WI38 (cell line): ENCODE measurements at regions not wholly inside any gene's neighbourhood (a gene's known extent, or its start where the extent isn't known, plus 50 kb on each side); places are given as distances from the start of the nearest gene placed in this dataset.

ENCODE experiments used
- H3K4me3 ChIP-seq: 2 replicates; pipeline ENCODE4 v1.5.1; 2011; ENCODE audit warnings: low read depth, mild to moderate bottlenecking, control low read depth, low read length
- TF ChIP-seq, protein P1 (sequence below): IDR thresholded peaks from 2 replicates; pipeline ENCODE4 v1.5.1; 2012; ENCODE audit warnings: low read depth, mild to moderate bottlenecking, control low read depth, low read length

DNA sequence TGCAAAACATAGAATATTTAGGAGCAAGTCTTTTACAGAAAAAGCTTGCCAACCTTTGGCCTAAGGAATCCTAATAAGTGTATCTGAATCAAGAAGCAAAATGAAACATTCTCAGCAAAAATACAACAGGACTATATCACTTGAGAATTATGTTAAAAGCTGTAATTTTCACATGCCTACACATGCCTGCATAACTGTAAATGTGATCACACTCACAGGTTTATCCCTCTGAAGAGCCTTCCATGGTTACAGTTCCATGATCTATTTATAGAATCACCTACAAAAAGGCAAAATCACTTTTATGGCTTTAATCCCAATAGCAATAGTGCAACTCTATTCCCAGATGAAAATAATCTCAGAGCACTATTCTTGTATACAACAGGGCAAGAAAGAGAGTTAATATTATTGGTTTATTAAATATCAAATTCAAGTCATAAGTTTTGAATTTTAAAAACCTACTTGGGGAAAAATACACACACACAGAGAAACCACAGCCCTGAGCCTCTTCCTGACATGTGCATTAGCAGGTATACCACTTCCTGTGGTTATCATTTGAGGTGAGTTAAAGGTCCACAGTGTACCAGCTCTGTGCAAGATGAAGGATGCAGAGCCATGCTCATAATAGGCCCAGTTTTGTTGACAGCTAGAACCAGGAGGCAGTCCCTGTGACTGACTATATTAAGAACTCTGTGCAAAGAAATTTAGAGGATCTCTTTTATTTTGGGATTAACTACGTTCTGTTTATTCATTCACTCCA lies 252.5 kb upstream of the TGFBR2 start:
- TF ChIP-seq, protein P1, sequence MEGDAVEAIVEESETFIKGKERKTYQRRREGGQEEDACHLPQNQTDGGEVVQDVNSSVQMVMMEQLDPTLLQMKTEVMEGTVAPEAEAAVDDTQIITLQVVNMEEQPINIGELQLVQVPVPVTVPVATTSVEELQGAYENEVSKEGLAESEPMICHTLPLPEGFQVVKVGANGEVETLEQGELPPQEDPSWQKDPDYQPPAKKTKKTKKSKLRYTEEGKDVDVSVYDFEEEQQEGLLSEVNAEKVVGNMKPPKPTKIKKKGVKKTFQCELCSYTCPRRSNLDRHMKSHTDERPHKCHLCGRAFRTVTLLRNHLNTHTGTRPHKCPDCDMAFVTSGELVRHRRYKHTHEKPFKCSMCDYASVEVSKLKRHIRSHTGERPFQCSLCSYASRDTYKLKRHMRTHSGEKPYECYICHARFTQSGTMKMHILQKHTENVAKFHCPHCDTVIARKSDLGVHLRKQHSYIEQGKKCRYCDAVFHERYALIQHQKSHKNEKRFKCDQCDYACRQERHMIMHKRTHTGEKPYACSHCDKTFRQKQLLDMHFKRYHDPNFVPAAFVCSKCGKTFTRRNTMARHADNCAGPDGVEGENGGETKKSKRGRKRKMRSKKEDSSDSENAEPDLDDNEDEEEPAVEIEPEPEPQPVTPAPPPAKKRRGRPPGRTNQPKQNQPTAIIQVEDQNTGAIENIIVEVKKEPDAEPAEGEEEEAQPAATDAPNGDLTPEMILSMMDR, result no peak
- H3K4me3 ChIP-seq, result no peak overlapping the region

DNA sequence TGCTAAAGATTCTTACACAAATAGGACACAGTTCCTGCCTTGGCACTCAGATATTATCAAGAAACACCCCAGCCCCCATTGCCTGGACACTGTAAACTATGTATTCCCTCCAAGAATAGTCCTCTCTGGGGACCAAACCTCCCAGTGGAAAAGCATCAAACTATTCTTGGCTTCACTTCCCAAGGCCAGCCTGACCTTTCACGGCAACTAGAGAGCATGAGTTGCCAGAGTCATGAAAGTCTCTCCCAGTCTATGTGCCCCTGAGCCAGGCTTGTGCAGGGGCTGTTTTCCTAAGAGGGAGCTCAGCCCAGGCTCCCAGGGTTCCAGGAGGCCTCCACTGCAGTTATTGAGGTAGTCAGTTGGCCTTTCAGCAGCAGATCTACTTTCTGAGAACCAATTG lies 251.9 kb upstream of the TGFBR2 start:
- H3K4me3 ChIP-seq, result no peak overlapping the region
- TF ChIP-seq, protein P1, result no peak

DNA sequence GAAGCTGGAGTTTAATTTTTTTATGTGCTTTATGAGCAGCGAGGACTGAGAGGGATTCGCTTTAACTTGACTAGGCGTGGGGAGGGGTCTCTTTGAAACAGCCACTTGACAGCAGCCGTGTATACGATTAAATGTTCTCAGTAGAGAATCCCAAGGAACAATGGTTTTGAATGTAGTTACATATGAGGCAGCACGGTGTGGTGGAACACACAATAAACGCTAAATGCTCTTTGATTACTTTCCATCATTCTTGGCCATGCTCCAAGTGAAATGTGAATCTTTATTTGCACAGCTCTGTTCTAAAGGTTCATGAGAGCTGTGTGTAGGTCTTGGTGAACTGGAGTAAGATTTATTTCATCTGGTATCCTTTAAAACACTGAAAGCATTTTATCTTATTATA lies 251.4 kb upstream of the TGFBR2 start:
- TF ChIP-seq, protein P1, result no peak
- no peak overlapping the region for H3K4me3 ChIP-seq

DNA sequence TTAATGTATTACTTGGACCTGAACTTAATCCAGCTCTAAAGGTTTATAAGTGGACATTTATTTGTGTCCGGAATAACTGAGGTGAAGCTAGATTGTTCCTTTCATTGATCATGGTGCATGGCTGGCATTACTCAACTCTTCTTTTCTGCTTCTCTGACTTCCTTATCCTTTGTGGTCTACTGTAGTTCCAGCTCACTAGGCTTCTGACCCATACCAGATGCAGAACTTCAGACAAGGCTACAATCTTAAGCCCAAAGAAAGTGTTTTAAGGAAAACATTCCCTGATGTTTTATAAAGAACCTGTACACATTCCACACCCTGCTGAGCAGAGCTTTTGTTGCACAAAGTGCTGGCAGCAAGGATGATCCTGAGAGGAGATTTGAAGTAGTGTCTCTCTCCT lies 250.8 kb upstream of the TGFBR2 start:
- TF ChIP-seq, protein P1, result no peak
- H3K4me3 ChIP-seq, result no peak overlapping the region

DNA sequence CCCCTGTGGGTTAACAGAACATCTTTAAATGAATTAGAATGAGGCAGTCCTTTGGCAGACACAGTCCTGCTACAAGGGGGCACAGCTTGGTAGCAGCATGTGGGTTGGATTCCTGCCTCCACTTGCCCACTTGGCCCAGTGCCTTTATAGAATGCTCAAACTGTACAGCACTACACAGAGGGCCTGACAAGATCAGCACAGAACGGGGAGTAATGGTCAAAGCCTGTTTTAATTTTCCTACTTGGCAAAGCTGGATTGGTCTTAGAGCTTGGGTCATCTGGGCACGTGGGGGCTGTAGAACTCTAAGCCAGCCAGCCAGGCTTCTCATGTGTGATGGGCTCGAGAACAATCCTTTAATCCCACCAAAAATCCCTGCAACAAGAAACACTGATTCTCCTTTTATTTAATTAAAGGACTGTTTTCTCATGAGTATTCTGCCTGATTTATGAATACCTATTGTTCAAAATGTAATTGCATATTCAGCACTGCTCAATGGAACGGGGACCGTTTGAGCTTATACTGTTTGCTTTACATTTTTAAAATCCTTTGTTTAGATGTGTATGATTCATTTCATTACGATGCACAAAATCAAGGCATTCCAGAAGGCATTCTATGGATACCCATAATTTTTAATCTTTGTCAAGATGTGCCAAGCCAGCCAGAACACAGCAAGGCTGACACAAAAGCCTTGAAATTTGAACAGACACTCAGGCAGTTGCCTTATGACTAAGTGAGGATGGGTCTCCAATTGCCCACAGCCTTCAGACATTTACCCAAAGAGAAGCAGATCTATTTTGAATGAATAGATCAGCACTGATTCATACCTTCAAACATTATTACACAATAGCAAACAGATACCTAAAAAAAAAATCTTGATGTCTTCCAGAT lies 249.3 kb upstream of the TGFBR2 start:
- H3K4me3 ChIP-seq, result no peak overlapping the region
- TF ChIP-seq, protein P1, result no peak

DNA sequence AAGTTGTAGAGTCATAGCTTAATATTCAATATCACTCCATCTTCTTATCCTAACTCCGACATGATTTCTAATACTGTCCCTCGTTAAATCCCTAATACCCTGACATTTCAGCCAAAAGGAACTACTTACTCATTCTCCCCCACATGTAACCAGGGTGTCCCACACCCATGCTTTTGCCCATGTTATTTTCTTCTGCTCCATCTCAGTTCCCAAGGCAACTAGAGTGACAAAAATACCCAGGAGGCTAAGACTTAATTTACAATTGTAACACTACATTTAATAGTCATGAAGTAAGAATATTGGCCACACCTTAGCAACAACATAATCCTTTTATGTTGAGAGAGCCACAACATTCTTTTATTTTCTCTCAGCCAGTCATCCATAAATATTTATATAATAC lies 248.5 kb upstream of the TGFBR2 start:
- no peak overlapping the region for H3K4me3 ChIP-seq
- TF ChIP-seq, protein P1, result no peak

DNA sequence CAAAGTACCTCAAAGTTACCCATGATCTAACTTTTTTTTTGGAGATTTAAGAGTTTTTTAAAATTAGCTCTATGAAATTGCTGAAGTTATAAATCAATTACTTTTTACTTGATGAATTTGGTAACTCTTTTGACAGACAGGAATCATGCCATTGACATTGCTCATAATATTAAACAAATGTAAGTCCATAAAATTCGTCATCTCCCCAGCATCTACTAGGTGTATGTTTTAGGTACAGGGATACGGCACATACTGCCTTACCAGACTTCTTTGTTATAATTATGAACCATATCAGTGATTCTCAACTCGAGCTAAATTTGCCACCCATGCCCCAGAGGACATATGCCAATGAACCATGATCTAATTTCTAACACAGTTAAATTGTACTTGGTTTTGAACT lies 247.5 kb upstream of the TGFBR2 start:
- TF ChIP-seq, protein P1, result no peak
- no peak overlapping the region for H3K4me3 ChIP-seq
